Liver (tissue), 3 donors: ENCODE measurements at regions not wholly inside any gene's neighbourhood (a gene's known extent, or its start where the extent isn't known, plus 50 kb on each side); places are given as distances from the start of the nearest gene placed in this dataset.

Experiments used
- EGR1 ChIP-seq, 2 donors: IDR thresholded peaks; 2 replicates each; pipeline ENCODE4 v1.6.1; 2016 to 2018; ENCODE audit warnings: antibody characterized with exemption in 2 of 2, low read depth in 2 of 2
- HNF4A ChIP-seq, 2 donors: conservative IDR thresholded peaks; 2 replicates each; pipeline ENCODE4 v1.6.1; 2016; ENCODE audit warnings: antibody characterized with exemption in 2 of 2, mild to moderate bottlenecking in 2 of 2
- JUND ChIP-seq, 2 donors: IDR thresholded peaks; 2 replicates each; pipeline ENCODE4 v1.6.1; 2016; ENCODE audit warnings: antibody characterized with exemption in 2 of 2
- RAD21 ChIP-seq, 2 donors: IDR thresholded peaks; 2 replicates each; pipeline ENCODE4 v1.6.1; 2016; ENCODE audit warnings: antibody characterized with exemption in 2 of 2, mild to moderate bottlenecking in 2 of 2
- RXRA ChIP-seq, 2 donors: IDR thresholded peaks; 2 replicates each; pipeline ENCODE4 v1.6.1; 2017 to 2018; ENCODE audit warnings: antibody characterized with exemption in 2 of 2, mild to moderate bottlenecking in 1 of 2
- SP1 ChIP-seq: IDR thresholded peaks from 2 replicates; pipeline ENCODE4 v1.6.1; 2018; ENCODE audit warnings: antibody characterized with exemption, mild to moderate bottlenecking
- TAF1 ChIP-seq: conservative IDR thresholded peaks from 2 replicates; pipeline ENCODE4 v1.6.1; 2016; ENCODE audit warnings: antibody characterized with exemption, mild to moderate bottlenecking
- TF ChIP-seq, protein P1 (sequence below): fragments of 150-350 bp; IDR thresholded peaks from 2 replicates; pipeline ENCODE4 v1.5.1; 2017; ENCODE audit warnings: improper control_type of control experiment, low read depth, low read length; ENCODE audit not compliant: missing input control
- TF ChIP-seq, protein P2 (sequence below): IDR thresholded peaks from 2 replicates; pipeline ENCODE4 v1.6.1; 2016; ENCODE audit warnings: antibody characterized with exemption, mild to moderate bottlenecking
- TF ChIP-seq, protein P3 (sequence below): IDR thresholded peaks from 2 replicates; pipeline ENCODE4 v1.6.1; 2016; ENCODE audit warnings: antibody characterized with exemption
- donor health status: healthy.
- donor health status: healthy.

DNA sequence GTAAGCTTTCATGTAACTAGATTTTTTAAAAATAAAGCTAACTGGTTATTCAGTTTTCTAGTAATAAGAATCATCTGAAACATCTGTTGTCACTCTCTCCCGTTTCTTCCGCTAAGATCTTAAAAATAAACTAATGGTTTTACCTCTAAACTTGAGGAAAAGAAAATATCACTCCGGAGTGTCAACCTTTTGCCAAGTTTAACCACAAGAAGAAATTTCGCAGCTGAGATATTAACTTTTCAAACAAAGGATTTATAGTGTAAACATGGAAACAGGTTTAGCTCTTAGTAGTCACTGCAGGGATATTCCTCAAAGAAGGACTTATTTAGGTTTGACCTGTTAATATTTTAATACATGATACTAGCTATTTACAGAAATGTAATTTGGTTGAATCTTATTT is 954.9 kb downstream of the ADGRL2 start:
- TF ChIP-seq, protein P1, sequence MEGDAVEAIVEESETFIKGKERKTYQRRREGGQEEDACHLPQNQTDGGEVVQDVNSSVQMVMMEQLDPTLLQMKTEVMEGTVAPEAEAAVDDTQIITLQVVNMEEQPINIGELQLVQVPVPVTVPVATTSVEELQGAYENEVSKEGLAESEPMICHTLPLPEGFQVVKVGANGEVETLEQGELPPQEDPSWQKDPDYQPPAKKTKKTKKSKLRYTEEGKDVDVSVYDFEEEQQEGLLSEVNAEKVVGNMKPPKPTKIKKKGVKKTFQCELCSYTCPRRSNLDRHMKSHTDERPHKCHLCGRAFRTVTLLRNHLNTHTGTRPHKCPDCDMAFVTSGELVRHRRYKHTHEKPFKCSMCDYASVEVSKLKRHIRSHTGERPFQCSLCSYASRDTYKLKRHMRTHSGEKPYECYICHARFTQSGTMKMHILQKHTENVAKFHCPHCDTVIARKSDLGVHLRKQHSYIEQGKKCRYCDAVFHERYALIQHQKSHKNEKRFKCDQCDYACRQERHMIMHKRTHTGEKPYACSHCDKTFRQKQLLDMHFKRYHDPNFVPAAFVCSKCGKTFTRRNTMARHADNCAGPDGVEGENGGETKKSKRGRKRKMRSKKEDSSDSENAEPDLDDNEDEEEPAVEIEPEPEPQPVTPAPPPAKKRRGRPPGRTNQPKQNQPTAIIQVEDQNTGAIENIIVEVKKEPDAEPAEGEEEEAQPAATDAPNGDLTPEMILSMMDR: no peak
- TF ChIP-seq JUND (IDR thresholded peaks at IDR 0.05) (no peak), TAF1 (no peak), RXRA (IDR thresholded peaks at IDR 0.05) (no peak), EGR1 (IDR thresholded peaks at IDR 0.05; ENCODE audit: low read depth in 2 of 2) (no peak), HNF4A (conservative IDR thresholded peaks at IDR 0.05) (no peak), RAD21 (IDR thresholded peaks at IDR 0.05) (no peak), SP1 (no peak)
- TF ChIP-seq, protein P2, sequence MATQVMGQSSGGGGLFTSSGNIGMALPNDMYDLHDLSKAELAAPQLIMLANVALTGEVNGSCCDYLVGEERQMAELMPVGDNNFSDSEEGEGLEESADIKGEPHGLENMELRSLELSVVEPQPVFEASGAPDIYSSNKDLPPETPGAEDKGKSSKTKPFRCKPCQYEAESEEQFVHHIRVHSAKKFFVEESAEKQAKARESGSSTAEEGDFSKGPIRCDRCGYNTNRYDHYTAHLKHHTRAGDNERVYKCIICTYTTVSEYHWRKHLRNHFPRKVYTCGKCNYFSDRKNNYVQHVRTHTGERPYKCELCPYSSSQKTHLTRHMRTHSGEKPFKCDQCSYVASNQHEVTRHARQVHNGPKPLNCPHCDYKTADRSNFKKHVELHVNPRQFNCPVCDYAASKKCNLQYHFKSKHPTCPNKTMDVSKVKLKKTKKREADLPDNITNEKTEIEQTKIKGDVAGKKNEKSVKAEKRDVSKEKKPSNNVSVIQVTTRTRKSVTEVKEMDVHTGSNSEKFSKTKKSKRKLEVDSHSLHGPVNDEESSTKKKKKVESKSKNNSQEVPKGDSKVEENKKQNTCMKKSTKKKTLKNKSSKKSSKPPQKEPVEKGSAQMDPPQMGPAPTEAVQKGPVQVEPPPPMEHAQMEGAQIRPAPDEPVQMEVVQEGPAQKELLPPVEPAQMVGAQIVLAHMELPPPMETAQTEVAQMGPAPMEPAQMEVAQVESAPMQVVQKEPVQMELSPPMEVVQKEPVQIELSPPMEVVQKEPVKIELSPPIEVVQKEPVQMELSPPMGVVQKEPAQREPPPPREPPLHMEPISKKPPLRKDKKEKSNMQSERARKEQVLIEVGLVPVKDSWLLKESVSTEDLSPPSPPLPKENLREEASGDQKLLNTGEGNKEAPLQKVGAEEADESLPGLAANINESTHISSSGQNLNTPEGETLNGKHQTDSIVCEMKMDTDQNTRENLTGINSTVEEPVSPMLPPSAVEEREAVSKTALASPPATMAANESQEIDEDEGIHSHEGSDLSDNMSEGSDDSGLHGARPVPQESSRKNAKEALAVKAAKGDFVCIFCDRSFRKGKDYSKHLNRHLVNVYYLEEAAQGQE: no peak
- TF ChIP-seq, protein P3, sequence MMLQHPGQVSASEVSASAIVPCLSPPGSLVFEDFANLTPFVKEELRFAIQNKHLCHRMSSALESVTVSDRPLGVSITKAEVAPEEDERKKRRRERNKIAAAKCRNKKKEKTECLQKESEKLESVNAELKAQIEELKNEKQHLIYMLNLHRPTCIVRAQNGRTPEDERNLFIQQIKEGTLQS: no peak
